Naive thymus-derived CD4-positive, alpha-beta T cell (primary cell): ENCODE measurements at regions not wholly inside any gene's neighbourhood (a gene's known extent, or its start where the extent isn't known, plus 50 kb on each side); places are given as distances from the start of the nearest gene placed in this dataset.
A peak's percentile ranks its signal among the peaks of the same experiment; 100 is the strongest.

Experiments
- ATAC-seq: fragments of 150-1000 bp; cut with Tn5 transposase; 2 replicates; pipeline ENCODE4 v1.10.0; 2021; ENCODE audit warnings: mild to moderate bottlenecking, moderate library complexity
- CTCF ChIA-PET: fragments of 350-600 bp; sonication (Branson Sonifier 250); formaldehyde crosslinking; loops from one replicate; lab custom pipeline; 2021; ENCODE audit warnings: antibody characterized with exemption; lab: Charles Lee
- POLR2A ChIA-PET: fragments of 350-600 bp; sonication (Branson Sonifier 250); formaldehyde crosslinking; loops from one replicate; lab custom pipeline; 2021; ENCODE audit warnings: antibody characterized with exemption, inconsistent platforms; lab: Charles Lee
- DNase-seq, 9 donors: peaks; one replicate each; pipeline versions ENCODE4 v3.0.0 to v3.0.0-alpha.2; 2020 to 2022; ENCODE audit warnings: mixed read lengths in 1 of 9
- H3K27ac ChIP-seq: one replicate; pipeline ENCODE4 v1.7.0; 2013; ENCODE audit warnings: mild to moderate bottlenecking, low read depth, low read length, moderate library complexity
- H3K27me3 ChIP-seq, 2 donors: one replicate each; pipeline ENCODE4 v1.7.0; 2013; ENCODE audit warnings: low read length in 2 of 2, mild to moderate bottlenecking in 2 of 2, moderate library complexity in 2 of 2; ENCODE audit not compliant: control insufficient read depth in 2 of 2, insufficient read depth in 2 of 2
- H3K36me3 ChIP-seq, 3 experiments: 1 replicate in 2 of 3; 2 replicates in 1 of 3; pipeline ENCODE4 v1.7.0; 2013; ENCODE audit warnings: low read length in 3 of 3, mild to moderate bottlenecking in 3 of 3, moderate library complexity in 1 of 3; ENCODE audit not compliant: insufficient read depth in 3 of 3, control insufficient read depth in 2 of 3
- H3K4me1 ChIP-seq, 2 donors: one replicate each; pipeline ENCODE4 v1.7.0; 2013; ENCODE audit warnings: low read length in 2 of 2, mild to moderate bottlenecking in 2 of 2, moderate library complexity in 1 of 2; ENCODE audit not compliant: control insufficient read depth in 2 of 2, insufficient read depth in 2 of 2
- H3K4me3 ChIP-seq: 2 replicates; pipeline ENCODE4 v1.7.0; 2013; ENCODE audit warnings: mild to moderate bottlenecking, low read length
- H3K9me3 ChIP-seq, 3 experiments: 1 replicate in 2 of 3; 2 replicates in 1 of 3; pipeline ENCODE4 v1.7.0; 2013; ENCODE audit warnings: low read length in 3 of 3; ENCODE audit not compliant: control insufficient read depth in 2 of 3
- H3K27ac Mint-ChIP-seq, 9 donors: one replicate each; pipeline ENCODE4 v1.8.0; 2020 to 2022; ENCODE audit warnings: mixed read lengths in 9 of 9, mild to moderate bottlenecking in 8 of 9, moderate library complexity in 5 of 9, inconsistent platforms in 2 of 9
- H3K27me3 Mint-ChIP-seq, 5 donors: one replicate each; pipeline ENCODE4 v1.8.0; 2021 to 2022; ENCODE audit warnings: mixed read lengths in 5 of 5, mild to moderate bottlenecking in 1 of 5
- H3K36me3 Mint-ChIP-seq, 5 donors: one replicate each; pipeline ENCODE4 v1.8.0; 2020 to 2022; ENCODE audit warnings: mixed read lengths in 5 of 5, mild to moderate bottlenecking in 3 of 5, inconsistent platforms in 1 of 5
- H3K4me1 Mint-ChIP-seq, 7 donors: one replicate each; pipeline ENCODE4 v1.8.0; 2020 to 2022; ENCODE audit warnings: mixed read lengths in 7 of 7, mild to moderate bottlenecking in 3 of 7, inconsistent platforms in 1 of 7
- H3K4me3 Mint-ChIP-seq, 10 donors: one replicate each; pipeline ENCODE4 v1.8.0; 2020 to 2022; ENCODE audit warnings: mild to moderate bottlenecking in 10 of 10, mixed read lengths in 10 of 10, moderate library complexity in 6 of 10, inconsistent platforms in 2 of 10
- H3K9me3 Mint-ChIP-seq, 11 donors: one replicate each; pipeline ENCODE4 v1.8.0; 2020 to 2022; ENCODE audit warnings: mixed read lengths in 11 of 11, mild to moderate bottlenecking in 4 of 11, inconsistent platforms in 1 of 11, moderate library complexity in 1 of 11
- intact Hi-C, 2 donors: fragments of 100-400 bp; cut with micrococcal nuclease; formaldehyde crosslinking; loops; one replicate each; pipeline ENCODE4 v1.15.1; 2023

DNA sequence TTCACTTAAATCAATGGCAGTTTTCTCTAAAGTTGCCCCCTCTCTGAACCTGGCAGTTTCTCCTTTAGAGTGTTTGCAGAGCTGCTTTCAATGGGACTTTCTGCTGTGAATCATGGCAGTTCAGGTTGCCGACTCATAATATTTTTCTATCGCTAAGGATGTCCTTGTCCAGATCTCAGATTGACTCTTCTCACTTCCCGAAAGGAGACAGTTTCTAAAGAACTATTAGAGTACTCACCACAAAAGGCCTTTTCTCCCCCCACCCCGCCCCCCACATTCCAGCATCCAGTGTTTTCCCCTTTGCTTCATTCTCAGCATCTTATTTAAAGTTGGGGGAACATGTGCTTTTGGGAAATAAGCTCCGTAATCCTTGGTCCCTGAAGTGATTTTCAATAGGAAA is 443.5 kb upstream of the KLF4 start:
- Mint-ChIP-seq H3K27ac (no peak overlapping the region), H3K4me3 (no peak overlapping the region), H3K9me3 (peaks cover 0 to 15% (median 3%) of the 10 kb centered on the region in 11 donors), H3K27me3 (no peaks in the 10 kb centered on the region), H3K4me1 (peaks cover 0 to 4% (median 0%) of the 10 kb centered on the region in 7 donors), H3K36me3 (no peaks in the 10 kb centered on the region)
- no peak for DNase-seq
- no peaks in the 10 kb centered on the region for H3K27me3 ChIP-seq
- POLR2A ChIA-PET, result interaction anchor here (0.8 kb wide), 1 partner anchor 67 kb away, joined by 3 read pairs; no protein-coding TSS in a partner anchor
- no peak overlapping the region for H3K4me3 ChIP-seq
- ATAC-seq, result peak; percentile 34
- H3K4me1 ChIP-seq, result no peaks in the 10 kb centered on the region
- H3K27ac ChIP-seq, result no peak overlapping the region
- no peaks in the 10 kb centered on the region for H3K36me3 ChIP-seq
- CTCF ChIA-PET, result no interaction called here
- intact Hi-C loops, result no loop called here
- no peaks in the 10 kb centered on the region for H3K9me3 ChIP-seq

DNA sequence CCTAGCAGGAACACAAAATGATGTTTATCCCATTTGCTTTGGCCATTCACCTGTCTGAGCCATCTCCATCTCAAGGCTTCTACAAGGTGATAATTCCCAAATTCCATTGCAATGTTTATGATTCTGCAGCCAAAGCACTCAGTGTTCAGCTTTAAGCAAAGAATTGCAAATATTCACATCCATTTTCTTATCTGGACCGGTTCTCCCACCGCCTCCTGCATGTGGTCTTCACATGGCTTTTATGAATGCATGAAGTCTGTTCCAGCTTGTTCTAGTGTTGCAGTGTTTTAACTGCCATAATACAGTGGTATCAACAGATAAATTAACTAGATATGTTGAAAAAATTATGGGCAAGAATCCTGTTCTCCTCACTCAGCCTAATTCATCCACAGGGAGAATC is 443.0 kb upstream of the KLF4 start:
- H3K4me3 Mint-ChIP-seq, result no peak overlapping the region
- Histone ChIP-seq H3K27ac (no peak overlapping the region), H3K9me3 (no peaks in the 10 kb centered on the region), H3K4me1 (no peaks in the 10 kb centered on the region), H3K4me3 (no peak overlapping the region), H3K27me3 (no peaks in the 10 kb centered on the region), H3K36me3 (no peaks in the 10 kb centered on the region)
- intact Hi-C loops, result no loop called here
- ATAC-seq (no peak), DNase-seq (no peak)
- H3K36me3 Mint-ChIP-seq, result no peaks in the 10 kb centered on the region
- H3K27me3 Mint-ChIP-seq, result no peaks in the 10 kb centered on the region
- ChIA-PET POLR2A (interaction anchor here (0.8 kb wide), 1 partner anchor 67 kb away, joined by 3 read pairs; no protein-coding TSS in a partner anchor), CTCF (no interaction called here)
- H3K4me1 Mint-ChIP-seq, result peaks cover 0 to 4% (median 0%) of the 10 kb centered on the region in 7 donors
- H3K27ac Mint-ChIP-seq, result no peak overlapping the region
- H3K9me3 Mint-ChIP-seq, result peaks cover 0 to 15% (median 3%) of the 10 kb centered on the region in 11 donors

DNA sequence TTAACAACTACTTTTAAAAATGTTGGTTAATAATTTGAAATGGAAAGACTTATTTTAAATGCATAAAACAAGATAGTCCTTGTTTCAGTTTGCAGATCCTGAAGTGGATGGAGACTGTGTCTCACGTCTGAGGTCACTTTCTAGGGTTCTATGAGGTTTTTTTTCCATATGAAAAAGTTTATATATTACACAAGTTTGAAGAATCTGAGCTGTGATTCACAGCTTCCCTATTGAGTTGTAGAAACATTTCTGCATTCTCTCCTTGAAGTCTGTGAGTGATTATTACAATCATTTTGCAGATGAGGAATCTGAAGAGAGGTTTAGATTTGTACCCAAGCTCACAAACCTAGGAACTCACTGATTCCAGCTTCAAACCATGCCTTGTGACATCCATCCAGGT is 442.5 kb upstream of the KLF4 start:
- Histone ChIP-seq H3K4me1 (no peaks in the 10 kb centered on the region), H3K9me3 (no peaks in the 10 kb centered on the region), H3K36me3 (no peaks in the 10 kb centered on the region), H3K27ac (no peak overlapping the region), H3K27me3 (no peaks in the 10 kb centered on the region), H3K4me3 (no peak overlapping the region)
- Mint-ChIP-seq H3K27ac (no peak overlapping the region), H3K27me3 (no peaks in the 10 kb centered on the region), H3K4me3 (no peak overlapping the region), H3K4me1 (peaks cover 0 to 4% (median 0%) of the 10 kb centered on the region in 7 donors), H3K9me3 (peaks cover 0 to 15% (median 3%) of the 10 kb centered on the region in 11 donors), H3K36me3 (no peaks in the 10 kb centered on the region)
- POLR2A ChIA-PET, result interaction anchor here (0.5 kb wide), 1 partner anchor 10 kb away, joined by 3 read pairs; no protein-coding TSS in a partner anchor
- ATAC-seq, result peak; percentile 40
- no peak for DNase-seq
- intact Hi-C loops, result no loop called here
- CTCF ChIA-PET, result no interaction called here

DNA sequence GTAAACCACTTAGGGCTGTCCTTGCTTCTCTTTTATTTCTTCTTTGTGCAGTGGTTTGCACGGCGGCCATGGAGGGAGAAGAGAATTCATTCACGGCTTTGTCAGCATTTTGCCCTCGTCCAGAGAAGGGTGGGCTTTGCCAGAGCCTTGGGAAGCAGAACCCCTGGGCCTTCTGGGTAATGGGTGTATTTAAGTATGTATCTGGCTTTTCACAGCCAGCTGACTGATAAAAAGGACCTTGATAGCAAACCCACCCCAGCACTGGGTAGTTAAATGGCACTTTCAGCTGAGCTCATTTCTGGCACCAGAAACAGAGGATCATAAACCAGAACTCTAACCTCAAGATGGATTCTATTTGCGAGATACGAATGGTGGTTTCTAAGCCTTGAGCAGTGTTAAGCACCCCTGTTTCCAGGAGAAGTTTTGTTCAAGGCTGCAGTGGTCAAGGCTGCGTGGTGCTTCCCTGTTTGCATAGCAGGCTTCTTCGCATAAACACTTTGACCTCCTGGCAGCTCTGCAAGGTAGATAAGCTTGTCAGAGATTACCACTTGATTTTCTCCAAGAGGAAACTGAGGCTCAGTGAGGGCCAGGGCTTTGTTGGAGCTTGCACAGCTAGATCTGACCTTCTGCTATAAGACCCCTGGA is 441.6 kb upstream of the KLF4 start:
- H3K4me1 ChIP-seq, result no peaks in the 10 kb centered on the region
- ATAC-seq (no peak), DNase-seq (no peak)
- Mint-ChIP-seq H3K36me3 (no peaks in the 10 kb centered on the region), H3K4me1 (peaks cover 0 to 4% (median 0%) of the 10 kb centered on the region in 7 donors), H3K27ac (no peak overlapping the region), H3K9me3 (peaks cover 0 to 12% (median 1%) of the 10 kb centered on the region in 11 donors), H3K4me3 (no peak overlapping the region), H3K27me3 (no peaks in the 10 kb centered on the region)
- no peaks in the 10 kb centered on the region for H3K36me3 ChIP-seq
- POLR2A ChIA-PET, result interaction anchor here (0.5 kb wide), 1 partner anchor 11 kb away, joined by 3 read pairs; no protein-coding TSS in a partner anchor
- no peaks in the 10 kb centered on the region for H3K9me3 ChIP-seq
- CTCF ChIA-PET, result no interaction called here
- no peaks in the 10 kb centered on the region for H3K27me3 ChIP-seq
- intact Hi-C loops, result no loop called here
- H3K27ac ChIP-seq, result no peak overlapping the region
- H3K4me3 ChIP-seq, result no peak overlapping the region

DNA sequence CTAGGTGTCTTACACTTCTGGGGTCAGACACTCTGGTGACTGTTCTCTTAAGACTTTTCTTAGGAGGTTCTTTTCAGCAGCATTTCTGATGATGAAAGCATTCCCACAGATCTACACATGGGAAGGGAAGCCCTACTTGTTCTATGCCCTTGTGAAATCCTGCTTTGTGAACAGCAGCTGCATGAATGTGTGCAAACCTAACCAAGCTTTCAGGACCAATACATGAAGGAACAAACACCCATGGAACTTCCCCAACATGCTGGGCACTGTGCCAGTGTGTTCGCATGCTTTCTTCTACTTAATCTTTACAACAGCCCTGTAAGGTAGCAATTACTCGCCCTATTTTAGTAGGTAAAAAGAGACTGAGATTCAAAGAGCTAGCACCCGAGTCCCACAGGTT is 439.9 kb upstream of the KLF4 start:
- Mint-ChIP-seq H3K4me3 (no peak overlapping the region), H3K36me3 (no peaks in the 10 kb centered on the region), H3K9me3 (peaks cover 0 to 6% (median 3%) of the 10 kb centered on the region in 11 donors), H3K27ac (no peak overlapping the region), H3K4me1 (peaks cover 0 to 4% (median 0%) of the 10 kb centered on the region in 7 donors), H3K27me3 (no peaks in the 10 kb centered on the region)
- no peaks in the 10 kb centered on the region for H3K27me3 ChIP-seq
- DNase-seq, result no peak
- no peaks in the 10 kb centered on the region for H3K36me3 ChIP-seq
- ChIA-PET POLR2A (no interaction called here), CTCF (no interaction called here)
- H3K9me3 ChIP-seq, result no peaks in the 10 kb centered on the region
- intact Hi-C loops, result no loop called here
- H3K4me1 ChIP-seq, result no peaks in the 10 kb centered on the region
- peak; percentile 52 for ATAC-seq
- H3K4me3 ChIP-seq, result no peak overlapping the region
- no peak overlapping the region for H3K27ac ChIP-seq

DNA sequence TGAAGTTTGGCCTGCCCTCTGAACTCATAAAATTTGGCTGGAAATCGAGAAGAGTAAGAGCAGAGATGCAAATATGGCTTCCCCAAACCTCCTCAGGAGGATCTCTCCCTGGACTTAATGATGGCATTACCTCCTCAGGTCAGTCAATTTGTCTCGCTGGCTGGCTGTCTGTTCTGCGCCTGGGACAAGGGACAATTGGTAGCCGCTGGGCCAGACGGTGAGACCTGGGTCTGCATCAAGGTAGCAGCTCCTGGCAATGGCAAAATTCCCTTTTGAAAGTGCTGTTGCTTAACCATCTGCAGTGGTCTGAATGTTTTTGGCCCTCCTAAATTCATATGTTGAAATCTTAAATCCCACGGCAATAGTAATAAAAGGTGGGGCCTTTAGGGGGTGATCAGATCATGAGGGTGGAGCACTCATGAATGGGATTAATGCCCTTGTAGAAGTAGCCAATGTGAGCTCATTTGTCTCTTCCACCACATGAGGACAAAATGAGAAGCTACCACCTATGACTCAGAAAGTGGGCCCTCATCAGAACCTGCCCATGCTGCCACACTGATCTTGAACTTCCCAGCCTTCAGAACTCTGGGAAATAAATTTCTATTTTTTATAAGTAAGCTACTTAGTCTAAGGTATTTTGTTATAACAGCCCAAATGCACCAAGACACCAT is 439.3 kb upstream of the KLF4 start:
- ChIA-PET POLR2A (no interaction called here), CTCF (no interaction called here)
- no peak overlapping the region for H3K4me3 ChIP-seq
- H3K27me3 Mint-ChIP-seq, result no peaks in the 10 kb centered on the region
- H3K9me3 Mint-ChIP-seq, result peaks cover 0 to 6% (median 2%) of the 10 kb centered on the region in 11 donors
- DNase-seq (no peak), ATAC-seq (peak; percentile 46)
- H3K27ac ChIP-seq, result no peak overlapping the region
- no peaks in the 10 kb centered on the region for H3K4me1 ChIP-seq
- H3K27ac Mint-ChIP-seq, result no peak overlapping the region
- intact Hi-C loops, result no loop called here
- no peaks in the 10 kb centered on the region for H3K36me3 ChIP-seq
- H3K27me3 ChIP-seq, result no peaks in the 10 kb centered on the region
- H3K4me1 Mint-ChIP-seq, result peaks cover 0 to 4% (median 0%) of the 10 kb centered on the region in 7 donors
- no peaks in the 10 kb centered on the region for H3K36me3 Mint-ChIP-seq
- H3K4me3 Mint-ChIP-seq, result no peak overlapping the region
- no peaks in the 10 kb centered on the region for H3K9me3 ChIP-seq
